ENCODE measurements at regions not wholly inside any gene's neighbourhood (a gene's known extent, or its start where the extent isn't known, plus 50 kb on each side); places are given as distances from the start of the nearest gene placed in this dataset.
A peak's percentile ranks its signal among the peaks of the same experiment; 100 is the strongest.

GRCh38 chr21:21858502-21859334 lies 860.5 kb downstream of the NCAM2 start:
- no peak overlapping the region for H3K4me3 Mint-ChIP-seq
- H3K4me3 ChIP-seq (replicated peaks in 1 of 3; ENCODE audit: low read depth in 2 of 3, low read length in 3 of 3): no peak overlapping the region
- H3K27ac ChIP-seq (ENCODE audit: low read depth in 1 of 2, low read length in 2 of 2): no peak overlapping the region
- 100% methylated on average over 1 of the region's 3 CpGs for WGBS (ENCODE audit: insufficient coverage)
- H3K79me2 ChIP-seq (ENCODE audit: insufficient read depth, low read length): no peaks in the 10 kb centered on the region
- H3K4me1 ChIP-seq (ENCODE audit: control insufficient read depth in 1 of 2, insufficient read depth in 2 of 2, low read length in 2 of 2): no peaks in the 10 kb centered on the region
- no peaks in the 10 kb centered on the region for H4K20me1 ChIP-seq (ENCODE audit: insufficient read depth, low read length)
- H3K9me3 ChIP-seq (replicated peaks in 1 of 2; ENCODE audit: control insufficient read depth in 1 of 2, insufficient read depth in 1 of 2, low read length in 2 of 2): peaks cover 3% of the 10 kb centered on the region in 2 donors
- no peaks in the 10 kb centered on the region for H3K4me1 Mint-ChIP-seq
- no peak overlapping the region for H2AFZ ChIP-seq (ENCODE audit: insufficient read depth, low read depth, low read length, poor library complexity, severe bottlenecking)
- H3K4me2 ChIP-seq (replicated peaks; ENCODE audit: extremely low read depth, low read length, poor library complexity, severe bottlenecking): no peak overlapping the region
- no peaks in the 10 kb centered on the region for H3K36me3 ChIP-seq (replicated peaks in 1 of 2; ENCODE audit: control insufficient read depth in 1 of 2, insufficient read depth in 2 of 2, low read length in 2 of 2)
- H3K9me3 Mint-ChIP-seq: peaks cover 2 to 16% (median 6%) of the 10 kb centered on the region in 7 donors
- no peaks in the 10 kb centered on the region for H3K27me3 ChIP-seq (ENCODE audit: control insufficient read depth in 2 of 2, insufficient read depth in 2 of 2, low read length in 2 of 2)
- H3K36me3 Mint-ChIP-seq: no peaks in the 10 kb centered on the region
- peak; percentile 28 for TF ChIP-seq CTCF (IDR thresholded peaks at IDR 0.05)
- H3K27ac Mint-ChIP-seq: no peak overlapping the region
- peaks cover 0 to 3% (median 0%) of the 10 kb centered on the region in 3 donors for H3K27me3 Mint-ChIP-seq (ENCODE audit: low read depth in 3 of 3)
- intact Hi-C loops (cut with micrococcal nuclease): no loop called here
- DNase-seq: no peak
- no peak overlapping the region for H3K9ac ChIP-seq (ENCODE audit: insufficient read depth, low read length, poor library complexity, severe bottlenecking)

GRCh38 chr21:21860888-21861287 lies 862.7 kb downstream of the NCAM2 start:
- WGBS (ENCODE audit: insufficient coverage): no CpG with 5 or more reads among the region's 2 CpGs
- no peak for TF ChIP-seq CTCF (IDR thresholded peaks at IDR 0.05)
- H3K27ac Mint-ChIP-seq: no peak overlapping the region

More at GRCh38 chr21:21860888-21861287, 862.7 kb downstream of the NCAM2 start:
- no peaks in the 10 kb centered on the region for H3K4me1 ChIP-seq (ENCODE audit: control insufficient read depth in 1 of 2, insufficient read depth in 2 of 2, low read length in 2 of 2)
- no peaks in the 10 kb centered on the region for H4K20me1 ChIP-seq (ENCODE audit: insufficient read depth, low read length)
- no peaks in the 10 kb centered on the region for H3K79me2 ChIP-seq (ENCODE audit: insufficient read depth, low read length)
- H3K9me3 Mint-ChIP-seq: peaks cover 0 to 10% (median 5%) of the 10 kb centered on the region in 7 donors
- H3K9ac ChIP-seq (ENCODE audit: insufficient read depth, low read length, poor library complexity, severe bottlenecking): no peak overlapping the region
- no peaks in the 10 kb centered on the region for H3K9me3 ChIP-seq (replicated peaks in 1 of 2; ENCODE audit: control insufficient read depth in 1 of 2, insufficient read depth in 1 of 2, low read length in 2 of 2)
- no peak overlapping the region for H2AFZ ChIP-seq (ENCODE audit: insufficient read depth, low read depth, low read length, poor library complexity, severe bottlenecking)
- no peak overlapping the region for H3K4me3 Mint-ChIP-seq
- H3K4me3 ChIP-seq (replicated peaks in 1 of 3; ENCODE audit: low read depth in 2 of 3, low read length in 3 of 3): no peak overlapping the region
- H3K4me2 ChIP-seq (replicated peaks; ENCODE audit: extremely low read depth, low read length, poor library complexity, severe bottlenecking): no peak overlapping the region
- no peak for DNase-seq
- no peaks in the 10 kb centered on the region for H3K4me1 Mint-ChIP-seq
- H3K36me3 ChIP-seq (replicated peaks in 1 of 2; ENCODE audit: control insufficient read depth in 1 of 2, insufficient read depth in 2 of 2, low read length in 2 of 2): no peaks in the 10 kb centered on the region
- H3K27me3 ChIP-seq (ENCODE audit: control insufficient read depth in 2 of 2, insufficient read depth in 2 of 2, low read length in 2 of 2): no peaks in the 10 kb centered on the region
- no peak overlapping the region for H3K27ac ChIP-seq (ENCODE audit: low read depth in 1 of 2, low read length in 2 of 2)
- peaks cover 0 to 3% (median 0%) of the 10 kb centered on the region in 3 donors for H3K27me3 Mint-ChIP-seq (ENCODE audit: low read depth in 3 of 3)
- H3K36me3 Mint-ChIP-seq: no peaks in the 10 kb centered on the region
- intact Hi-C loops (cut with micrococcal nuclease): no loop called here
